Thoracic aorta (tissue), 2 donors: ENCODE measurements at regions not wholly inside any gene's neighbourhood (a gene's known extent, or its start where the extent isn't known, plus 50 kb on each side); places are given as distances from the start of the nearest gene placed in this dataset.

Experiments
- ATAC-seq: fragments of 150-250 bp; one replicate; pipeline ENCODE4 v1.8.0; 2017; ENCODE audit warnings: low read depth; ENCODE audit not compliant: insufficient number of reproducible peaks, low FRiP score
- DNase-seq: peaks from one replicate; pipeline ENCODE4 v3.0.0-alpha.2; 2020; ENCODE audit warnings: low spot score
- H3K27ac ChIP-seq, 2 donors: fragments of 200-600 bp; sonication (generic); 1 replicate in 1 of 2; 2 replicates in 1 of 2; pipeline ENCODE4 v1.5.1; 2016; ENCODE audit warnings: mild to moderate bottlenecking in 2 of 2, moderate library complexity in 2 of 2
- H3K27me3 ChIP-seq: fragments of 200-600 bp; sonication (generic); replicated peaks from 2 replicates; pipeline ENCODE4 v1.6.0; 2016; ENCODE audit warnings: mild to moderate bottlenecking; ENCODE audit not compliant: insufficient read depth
- H3K36me3 ChIP-seq: fragments of 200-600 bp; sonication (generic); one replicate; pipeline ENCODE4 v1.5.1; 2016
- H3K4me1 ChIP-seq, 2 donors: fragments of 200-600 bp; sonication (generic); 1 replicate in 1 of 2; 2 replicates in 1 of 2; pipeline versions ENCODE4 v1.5.1 to v1.6.0; 2016; ENCODE audit warnings: low read depth in 2 of 2, mild to moderate bottlenecking in 1 of 2; ENCODE audit not compliant: control insufficient read depth in 1 of 2
- H3K4me3 ChIP-seq: fragments of 200-600 bp; sonication (generic); 2 replicates; pipeline ENCODE4 v1.5.1; 2016; ENCODE audit warnings: mild to moderate bottlenecking
- H3K9me3 ChIP-seq: fragments of 200-600 bp; sonication (generic); 2 replicates; pipeline ENCODE4 v1.5.1; 2016
- CTCF ChIP-seq: fragments of 200-600 bp; sonication (generic); IDR thresholded peaks from one replicate; pipeline ENCODE4 v1.5.1; 2019; ENCODE audit warnings: antibody characterized with exemption

GRCh38 chr20:48457193-48458002 is 370.4 kb downstream of the PREX1 start:
- H3K36me3 ChIP-seq = no peaks in the 10 kb centered on the region
- no peak overlapping the region for H3K27ac ChIP-seq
- no peak for DNase-seq
- no peaks in the 10 kb centered on the region for H3K9me3 ChIP-seq
- TF ChIP-seq CTCF = no peak
- no peak overlapping the region for H3K4me3 ChIP-seq
- no peaks in the 10 kb centered on the region for H3K4me1 ChIP-seq
- no peak for ATAC-seq
- H3K27me3 ChIP-seq = no peaks in the 10 kb centered on the region

GRCh38 chr20:48456366-48457192 is 371.2 kb downstream of the PREX1 start:
- Histone ChIP-seq H3K27me3 (no peaks in the 10 kb centered on the region), H3K27ac (no peak overlapping the region), H3K4me3 (no peak overlapping the region), H3K9me3 (no peaks in the 10 kb centered on the region), H3K4me1 (no peaks in the 10 kb centered on the region), H3K36me3 (no peaks in the 10 kb centered on the region)
- ATAC-seq (no peak), DNase-seq (no peak)
- TF ChIP-seq CTCF = no peak

GRCh38 chr20:48455651-48456365 is 372.0 kb downstream of the PREX1 start:
- no peak overlapping the region for H3K4me3 ChIP-seq
- no peak overlapping the region for H3K27ac ChIP-seq
- no peak for TF ChIP-seq CTCF
- H3K9me3 ChIP-seq = no peaks in the 10 kb centered on the region
- H3K4me1 ChIP-seq = no peaks in the 10 kb centered on the region
- H3K27me3 ChIP-seq = no peaks in the 10 kb centered on the region
- ATAC-seq = no peak
- DNase-seq = no peak
- H3K36me3 ChIP-seq = no peaks in the 10 kb centered on the region

GRCh38 chr20:48454671-48455490 is 372.9 kb downstream of the PREX1 start:
- no peaks in the 10 kb centered on the region for H3K27me3 ChIP-seq
- no peaks in the 10 kb centered on the region for H3K4me1 ChIP-seq
- H3K9me3 ChIP-seq = no peaks in the 10 kb centered on the region
- no peak overlapping the region for H3K4me3 ChIP-seq
- ATAC-seq = no peak
- no peak overlapping the region for H3K27ac ChIP-seq
- no peak for TF ChIP-seq CTCF
- no peak for DNase-seq
- H3K36me3 ChIP-seq = no peaks in the 10 kb centered on the region
